HEK293T (cell line): ENCODE measurements at regions not wholly inside any gene's neighbourhood (a gene's known extent, or its start where the extent isn't known, plus 50 kb on each side); places are given as distances from the start of the nearest gene placed in this dataset.
A peak's percentile ranks its signal among the peaks of the same experiment; 100 is the strongest.

Source experiments
- CTCF ChIA-PET: fragments of 350-600 bp; formaldehyde crosslinking; extraction: SDS; loops from one replicate; lab custom pipeline; 2021; ENCODE audit warnings: antibody characterized with exemption, inconsistent platforms; lab: Yijun Ruan, JAX
- POLR2A ChIA-PET: fragments of 350-600 bp; formaldehyde crosslinking; extraction: SDS; loops from one replicate; lab custom pipeline; 2020; ENCODE audit warnings: antibody characterized with exemption, inconsistent platforms; lab: Yijun Ruan, JAX
- DNase-seq: peaks from one replicate; pipeline ENCODE4 v3.0.0; 2012; ENCODE audit warnings: mixed read lengths; ENCODE audit errors: extremely low spot score
- ARNT ChIP-seq: fragments of 450-650 bp; IDR thresholded peaks from 2 replicates; pipeline ENCODE4 v1.6.1; 2017; ENCODE audit warnings: mild to moderate bottlenecking
- BHLHE40 ChIP-seq: fragments of 450-650 bp; IDR thresholded peaks from 2 replicates; pipeline ENCODE4 v1.6.1; 2016; ENCODE audit warnings: mild to moderate bottlenecking, moderate library complexity, borderline replicate concordance
- CTBP1 ChIP-seq: fragments of 450-650 bp; IDR thresholded peaks from 2 replicates; pipeline ENCODE4 v1.6.1; 2016; ENCODE audit warnings: borderline replicate concordance
- ELF4 ChIP-seq: fragments of 450-650 bp; IDR thresholded peaks from 2 replicates; pipeline ENCODE4 v1.6.1; 2017; ENCODE audit warnings: antibody characterized with exemption
- FOXA1 ChIP-seq: fragments of 450-650 bp; IDR thresholded peaks from 2 replicates; pipeline ENCODE4 v1.6.1; 2016; ENCODE audit warnings: mild to moderate bottlenecking
- FOXK2 ChIP-seq: fragments of 450-650 bp; IDR thresholded peaks from 2 replicates; pipeline ENCODE4 v1.6.1; 2016; ENCODE audit warnings: mild to moderate bottlenecking
- FOXM1 ChIP-seq: fragments of 450-650 bp; IDR thresholded peaks from 2 replicates; pipeline ENCODE4 v1.6.1; 2017; ENCODE audit warnings: mild to moderate bottlenecking, borderline replicate concordance
- HDGF ChIP-seq: fragments of 450-650 bp; IDR thresholded peaks from 2 replicates; pipeline ENCODE4 v1.6.1; 2017; ENCODE audit warnings: antibody characterized with exemption, borderline replicate concordance
- L3MBTL2 ChIP-seq: fragments of 450-650 bp; conservative IDR thresholded peaks from 2 replicates; pipeline ENCODE4 v1.6.1; 2016; ENCODE audit warnings: mild to moderate bottlenecking
- LEF1 ChIP-seq: fragments of 450-650 bp; IDR thresholded peaks from 2 replicates; pipeline ENCODE4 v1.6.1; 2017; ENCODE audit warnings: mild to moderate bottlenecking, borderline replicate concordance
- NFRKB ChIP-seq: fragments of 450-650 bp; IDR thresholded peaks from 2 replicates; pipeline ENCODE4 v1.6.1; 2016; ENCODE audit warnings: mild to moderate bottlenecking, moderate library complexity
- PKNOX1 ChIP-seq: fragments of 450-650 bp; IDR thresholded peaks from 2 replicates; pipeline ENCODE4 v1.6.1; 2016
- SP1 ChIP-seq: fragments of 450-650 bp; IDR thresholded peaks from 2 replicates; pipeline ENCODE4 v1.6.1; 2017
- SUZ12 ChIP-seq: fragments of 450-650 bp; IDR thresholded peaks from 2 replicates; pipeline ENCODE4 v1.6.1; 2016; ENCODE audit warnings: mild to moderate bottlenecking
- TARDBP ChIP-seq: fragments of 450-650 bp; IDR thresholded peaks from 2 replicates; pipeline ENCODE4 v1.6.1; 2016
- ZNF384 ChIP-seq: fragments of 450-650 bp; IDR thresholded peaks from 2 replicates; pipeline ENCODE4 v1.6.1; 2016

GRCh38 chr3:182258538-182259177, 534.6 kb upstream of the ATP11B start:
- peak; percentile 13 for DNase-seq
- TF ChIP-seq NFRKB = no peak
- no peak for TF ChIP-seq HDGF
- no peak for TF ChIP-seq FOXK2
- no peak for TF ChIP-seq ARNT
- no peak for TF ChIP-seq LEF1
- TF ChIP-seq PKNOX1 = no peak
- no peak for TF ChIP-seq SP1
- ChIA-PET CTCF (no interaction called here), POLR2A (no interaction called here)

- ChIA-PET POLR2A (no interaction called here), CTCF (interaction anchor here (0.7 kb wide), 1 partner anchor 460 kb away, joined by 3 read pairs; no protein-coding TSS in a partner anchor)
- DNase-seq = no peak
- TF ChIP-seq ARNT = no peak
- TF ChIP-seq L3MBTL2 = no peak
- no peak for TF ChIP-seq LEF1
- no peak for TF ChIP-seq FOXK2
- TF ChIP-seq HDGF = no peak
- no peak for TF ChIP-seq ZNF384
- TF ChIP-seq SUZ12 = no peak
- no peak for TF ChIP-seq SP1
- no peak for TF ChIP-seq BHLHE40
- TF ChIP-seq NFRKB = no peak
- no peak for TF ChIP-seq ELF4
- no peak for TF ChIP-seq TARDBP
- TF ChIP-seq PKNOX1 = no peak
- no peak for TF ChIP-seq FOXM1
- no peak for TF ChIP-seq FOXA1
- TF ChIP-seq CTBP1 = no peak
These were observed 533.7 kb upstream of the ATP11B start for GRCh38 chr3:182259579-182259978.

GRCh38 chr3:182261041-182261440, 532.3 kb upstream of the ATP11B start:
- POLR2A ChIA-PET = no interaction called here
- CTCF ChIA-PET = no interaction called here
- TF ChIP-seq PKNOX1 (peak; percentile 89), CTBP1 (no peak)
- no peak for DNase-seq

- CTCF ChIA-PET = no interaction called here
- DNase-seq = no peak
- POLR2A ChIA-PET = no interaction called here
- TF ChIP-seq NFRKB (no peak), FOXK2 (no peak), TARDBP (no peak), L3MBTL2 (no peak), FOXM1 (no peak), ELF4 (no peak), FOXA1 (no peak), SP1 (no peak), SUZ12 (no peak)
These were observed 524.6 kb upstream of the ATP11B start for GRCh38 chr3:182268711-182269110.

GRCh38 chr3:182276512-182276911, 516.8 kb upstream of the ATP11B start:
- TF ChIP-seq SUZ12 (no peak), FOXM1 (no peak), FOXA1 (no peak), NFRKB (no peak), BHLHE40 (no peak), ELF4 (no peak), L3MBTL2 (no peak), HDGF (no peak)
- ChIA-PET POLR2A (no interaction called here), CTCF (no interaction called here)
- no peak for DNase-seq

GRCh38 chr3:182284793-182285192, 508.5 kb upstream of the ATP11B start:
- TF ChIP-seq NFRKB (no peak), FOXM1 (no peak), HDGF (no peak), PKNOX1 (no peak), SP1 (no peak), ZNF384 (no peak), ELF4 (no peak), BHLHE40 (no peak)
- no peak for DNase-seq
- ChIA-PET CTCF (no interaction called here), POLR2A (no interaction called here)

GRCh38 chr3:182292591-182292990, 500.7 kb upstream of the ATP11B start:
- TF ChIP-seq PKNOX1 = no peak
- no peak for TF ChIP-seq LEF1
- no peak for TF ChIP-seq ELF4
- TF ChIP-seq FOXA1 = no peak
- TF ChIP-seq FOXM1 = no peak
- TF ChIP-seq ARNT = no peak
- no peak for TF ChIP-seq L3MBTL2
- ChIA-PET CTCF (interaction anchor here (0.6 kb wide), 1 partner anchor 590 kb away, joined by 3 read pairs; no protein-coding TSS in a partner anchor), POLR2A (no interaction called here)
- DNase-seq = no peak
